ENCODE measurements at regions not wholly inside any gene's neighbourhood (a gene's known extent, or its start where the extent isn't known, plus 50 kb on each side); places are given as distances from the start of the nearest gene placed in this dataset.

DNA sequence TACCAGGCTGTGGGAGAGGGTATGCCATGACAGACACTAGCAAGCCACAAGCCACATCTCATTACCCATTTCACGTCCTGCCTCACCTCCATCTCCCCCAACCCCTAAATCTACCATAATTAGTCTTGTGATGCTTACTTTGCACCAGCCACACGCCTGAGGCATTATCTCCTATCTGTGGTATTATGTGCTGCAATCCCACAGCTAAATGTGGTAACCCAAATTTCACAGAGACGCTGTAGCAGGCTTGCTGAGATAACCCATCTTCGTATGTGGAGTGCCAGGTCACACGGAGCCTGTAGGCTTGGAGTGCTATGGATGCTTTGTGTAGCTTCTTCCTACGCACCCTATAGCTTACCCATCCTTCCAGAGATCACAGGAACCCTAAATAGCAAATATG, 256.7 kb upstream of the KCNH8 start:
- DNase-seq: no peak
- no peak overlapping the region for H3K9ac ChIP-seq (ENCODE audit: low read depth, low read length)
- H3K18ac ChIP-seq (ENCODE audit: low read depth, low read length): no peak overlapping the region
- in situ Hi-C loops (cut with MboI; ENCODE audit: low sequenced_read_pairs) (no loop called here), intact Hi-C loops (cut with micrococcal nuclease) (no loop called here), dilution Hi-C loops (cut with HindIII; ENCODE audit: low sequenced_read_pairs, unreplicated experiment) (no loop called here)
- no peaks in the 10 kb centered on the region; the same call in 1 of the 2 replicates for H3K9me3 ChIP-seq (ENCODE audit: control insufficient read depth, insufficient read depth, low read length)
- no peak overlapping the region for H2BK15ac ChIP-seq (ENCODE audit: low read depth, low read length)
- no peak overlapping the region for H3K4ac ChIP-seq (ENCODE audit: low read depth, low read length)
- H3K79me1 ChIP-seq (ENCODE audit: low read depth in 1 of 2, low read length in 2 of 2): no peaks in the 10 kb centered on the region
- no peaks in the 10 kb centered on the region for H3K9me1 ChIP-seq (ENCODE audit: insufficient read depth, low read length)
- H3K14ac ChIP-seq (replicated peaks; ENCODE audit: low read depth, low read length): no peak overlapping the region
- no peak overlapping the region for H4K5ac ChIP-seq (ENCODE audit: low read depth, low read length)
- no peak overlapping the region for H3K27ac ChIP-seq (ENCODE audit: insufficient read depth, low read length)
- no CpG with 5 or more reads among the region's 6 CpGs for WGBS, 2 experiments (ENCODE audit: extremely low coverage in 2 of 2, insufficient read length in 1 of 2)
- no peak overlapping the region for H3K23ac ChIP-seq (ENCODE audit: low read depth, low read length)
- H2AK5ac ChIP-seq (ENCODE audit: low read depth, low read length): no peak overlapping the region
- no peak overlapping the region for H4K91ac ChIP-seq (ENCODE audit: insufficient read depth, low read depth, low read length)
- H4K8ac ChIP-seq (ENCODE audit: low read depth in 2 of 2, low read length in 2 of 2): no peak overlapping the region
- H2AFZ ChIP-seq (replicated peaks; ENCODE audit: low read length, poor library complexity): no peak overlapping the region
- TF ChIP-seq USF2 (IDR thresholded peaks at IDR 0.05; ENCODE audit: low read depth, low read length) (no peak), RCOR1 (IDR thresholded peaks at IDR 0.05; ENCODE audit: insufficient replicate concordance, low read length) (no peak), MAZ (IDR thresholded peaks at IDR 0.05; ENCODE audit: borderline replicate concordance, low read depth, low read length) (no peak), POLR2A (IDR thresholded peaks at IDR 0.05; ENCODE audit: low read depth, low read length) (no peak), CEBPB (IDR thresholded peaks at IDR 0.05; ENCODE audit: low read depth, low read length) (no peak), SMC3 (IDR thresholded peaks at IDR 0.05; ENCODE audit: low read depth, low read length) (no peak), BHLHE40 (IDR thresholded peaks at IDR 0.05; ENCODE audit: low read depth, low read length) (no peak), NFE2L2 (IDR thresholded peaks at IDR 0.05; ENCODE audit: low read depth, low read length) (no peak), MAFK (IDR thresholded peaks at IDR 0.05; ENCODE audit: low read depth, low read length) (no peak), FOS (IDR thresholded peaks at IDR 0.05; ENCODE audit: low read depth, low read length) (no peak), MXI1 (IDR thresholded peaks at IDR 0.05; ENCODE audit: borderline replicate concordance, low read depth, low read length) (no peak), CHD1 (IDR thresholded peaks at IDR 0.05; ENCODE audit: low read depth, low read length) (no peak), RFX5 (IDR thresholded peaks at IDR 0.05; ENCODE audit: low read depth, low read length) (no peak), CTCF (conservative IDR thresholded peaks at IDR 0.05; ENCODE audit: low read depth, low read length) (no peak), RAD21 (IDR thresholded peaks at IDR 0.05; ENCODE audit: low read length) (no peak)
- TF ChIP-seq, protein P1, sequence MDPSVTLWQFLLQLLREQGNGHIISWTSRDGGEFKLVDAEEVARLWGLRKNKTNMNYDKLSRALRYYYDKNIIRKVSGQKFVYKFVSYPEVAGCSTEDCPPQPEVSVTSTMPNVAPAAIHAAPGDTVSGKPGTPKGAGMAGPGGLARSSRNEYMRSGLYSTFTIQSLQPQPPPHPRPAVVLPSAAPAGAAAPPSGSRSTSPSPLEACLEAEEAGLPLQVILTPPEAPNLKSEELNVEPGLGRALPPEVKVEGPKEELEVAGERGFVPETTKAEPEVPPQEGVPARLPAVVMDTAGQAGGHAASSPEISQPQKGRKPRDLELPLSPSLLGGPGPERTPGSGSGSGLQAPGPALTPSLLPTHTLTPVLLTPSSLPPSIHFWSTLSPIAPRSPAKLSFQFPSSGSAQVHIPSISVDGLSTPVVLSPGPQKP (IDR thresholded peaks at IDR 0.05; ENCODE audit: borderline replicate concordance, low read depth, low read length): no peak
- no peak overlapping the region for H3K56ac ChIP-seq (ENCODE audit: extremely low read depth, insufficient read depth, low read length)
- BruUV-seq (replicated peaks): no TSS peak
- no peak overlapping the region for H2BK120ac ChIP-seq (ENCODE audit: low read depth, low read length)
- H2BK5ac ChIP-seq (ENCODE audit: low read depth, low read length, poor library complexity, severe bottlenecking): no peak overlapping the region
- no peak for ATAC-seq (ENCODE audit: low read depth)
- POLR2A ChIA-PET (ENCODE audit: unreplicated experiment): no interaction called here
- no peak overlapping the region for H2AK9ac ChIP-seq (replicated peaks; ENCODE audit: low read depth, low read length, poor library complexity)
- CTCF ChIA-PET: no interaction called here
- H3K4me2 ChIP-seq (ENCODE audit: low read depth, low read length): no peak overlapping the region
- H3K4me1 ChIP-seq (ENCODE audit: control insufficient read depth, insufficient read depth, low read length): no peaks in the 10 kb centered on the region
- H3K36me3 ChIP-seq (ENCODE audit: control insufficient read depth, insufficient read depth, low read length): no peaks in the 10 kb centered on the region
- H3K27me3 ChIP-seq (ENCODE audit: control insufficient read depth, insufficient read depth, low read length): no peaks in the 10 kb centered on the region
- no peaks in the 10 kb centered on the region for H4K20me1 ChIP-seq (ENCODE audit: insufficient read depth, low read length)
- no peak overlapping the region for H3K4me3 ChIP-seq (ENCODE audit: insufficient read depth, low read depth, low read length)
- no peak overlapping the region for H2BK20ac ChIP-seq (ENCODE audit: low read depth, low read length)
